ENCODE measurements at regions not wholly inside any gene's neighbourhood (a gene's known extent, or its start where the extent isn't known, plus 50 kb on each side); places are given as distances from the start of the nearest gene placed in this dataset.

- no peak for TF ChIP-seq USF2 (IDR thresholded peaks at IDR 0.05; ENCODE audit: borderline replicate concordance, low read depth, low read length)
- TF ChIP-seq GATA2 (CRISPR knock-in tag; IDR thresholded peaks at IDR 0.05): no peak
- no peak for TF ChIP-seq IRF3 (IDR thresholded peaks at IDR 0.05; ENCODE audit: low read depth, low read length)
- no peak for TF ChIP-seq EZH2phosphoT487 (IDR thresholded peaks at IDR 0.05; ENCODE audit: borderline replicate concordance, low read depth)
- TF ChIP-seq MEF2A (IDR thresholded peaks at IDR 0.05; ENCODE audit: borderline replicate concordance, low read depth): no peak
- TF ChIP-seq FOXM1 (IDR thresholded peaks at IDR 0.05; ENCODE audit: low read depth): no peak
- no peak for TF ChIP-seq NRF1 (IDR thresholded peaks at IDR 0.05; ENCODE audit: low read depth, low read length)
- CTCF ChIA-PET: interaction anchor here (1.5 kb wide), 1 partner anchor 182 kb away, joined by 3 read pairs; no protein-coding TSS in a partner anchor
These were observed 63.3 kb upstream of the JAZF1 start for GRCh38 chr7:28243861-28244260.

GRCh38 chr7:28245123-28245878 lies 64.7 kb upstream of the JAZF1 start:
- H3K36me3 ChIP-seq (replicated peaks in 1 of 2; ENCODE audit: control insufficient read depth in 1 of 2, insufficient read depth in 2 of 2, low read length in 1 of 2): no peaks in the 10 kb centered on the region
- H3K4me3 ChIP-seq (ENCODE audit: low read depth in 2 of 2, low read length in 1 of 2): no peak overlapping the region
- no peak overlapping the region for H2AFZ ChIP-seq (ENCODE audit: low read depth)
- no peaks in the 10 kb centered on the region for H3K4me1 ChIP-seq (ENCODE audit: control insufficient read depth in 1 of 2, insufficient read depth in 2 of 2, low read depth in 1 of 2, low read length in 1 of 2)
- H3K9me2 ChIP-seq: no peaks in the 10 kb centered on the region
- H3K79me2 ChIP-seq (ENCODE audit: insufficient read depth): no peaks in the 10 kb centered on the region
- no peak for TF ChIP-seq GATA2 (CRISPR knock-in tag; IDR thresholded peaks at IDR 0.05)
- no peak for TF ChIP-seq NFIC (IDR thresholded peaks at IDR 0.05; ENCODE audit: borderline replicate concordance)
- no peak for TF ChIP-seq JUND (IDR thresholded peaks at IDR 0.05)
- no peak for TF ChIP-seq MAX (IDR thresholded peaks at IDR 0.05; ENCODE audit: low read depth)
- TF ChIP-seq FOXJ3 (CRISPR knock-in tag; IDR thresholded peaks at IDR 0.05): no peak
- no peak for TF ChIP-seq RCOR1 (IDR thresholded peaks at IDR 0.05; ENCODE audit: low read length)
- no peak for TF ChIP-seq TCF12 (IDR thresholded peaks at IDR 0.05)
- TF ChIP-seq EP300 (IDR thresholded peaks at IDR 0.05; ENCODE audit: borderline replicate concordance in 1 of 2, low read depth in 1 of 2, low read length in 1 of 2): no peak
- no peak for TF ChIP-seq GABPA (IDR thresholded peaks at IDR 0.05; ENCODE audit: low read depth)
- TF ChIP-seq RFX5 (IDR thresholded peaks at IDR 0.05; ENCODE audit: low read length): no peak
- no peak for TF ChIP-seq FOSL2 (IDR thresholded peaks at IDR 0.05; ENCODE audit: borderline replicate concordance, low read depth)
- TF ChIP-seq RXRA (IDR thresholded peaks at IDR 0.05; ENCODE audit: borderline replicate concordance, low read depth): no peak
- TF ChIP-seq YY1 (IDR thresholded peaks at IDR 0.05; ENCODE audit: low read depth): no peak
- TF ChIP-seq SIN3A (IDR thresholded peaks at IDR 0.05; ENCODE audit: borderline replicate concordance, low read depth, low read length): no peak
- no peak for TF ChIP-seq USF1 (IDR thresholded peaks at IDR 0.05; ENCODE audit: borderline replicate concordance, low read depth)
- TF ChIP-seq EZH2phosphoT487 (IDR thresholded peaks at IDR 0.05; ENCODE audit: borderline replicate concordance, low read depth): no peak
- TF ChIP-seq RAD21 (IDR thresholded peaks at IDR 0.05; ENCODE audit: low read length): no peak
- no peaks in the 10 kb centered on the region for H3F3A ChIP-seq (replicated peaks; ENCODE audit: insufficient read depth)
- H3K27me3 ChIP-seq (ENCODE audit: insufficient read depth): no peaks in the 10 kb centered on the region
- no peaks in the 10 kb centered on the region for H4K20me1 ChIP-seq (ENCODE audit: insufficient read depth)
- DNase-seq: no peak
- H3K9me3 ChIP-seq: no peaks in the 10 kb centered on the region
- no peak overlapping the region for H3K27ac ChIP-seq (ENCODE audit: low read depth in 2 of 2, low read length in 1 of 2)
- no peak overlapping the region for H3K4me2 ChIP-seq
- no peak overlapping the region for H3K9ac ChIP-seq
- CTCF ChIA-PET: interaction anchor here (1.0 to 1.5 kb wide), 4 partner anchors 26 to 183 kb away, joined by 3 to 4 read pairs (median 3); no protein-coding TSS in a partner anchor
- POLR2A ChIA-PET: no interaction called here
- 68% methylated on average over 9 of the region's 9 CpGs for WGBS (ENCODE audit: low lambda C conversion rate)

More at GRCh38 chr7:28243861-28244260, 63.3 kb upstream of the JAZF1 start:
- Histone ChIP-seq H3K9ac (no peak overlapping the region), H2AFZ (ENCODE audit: low read depth) (no peak overlapping the region), H3F3A (replicated peaks; ENCODE audit: insufficient read depth) (no peaks in the 10 kb centered on the region), H3K4me2 (no peak overlapping the region), H3K4me1 (ENCODE audit: control insufficient read depth in 1 of 2, insufficient read depth in 2 of 2, low read depth in 1 of 2, low read length in 1 of 2) (no peaks in the 10 kb centered on the region), H3K27me3 (ENCODE audit: insufficient read depth) (no peaks in the 10 kb centered on the region), H3K9me2 (no peaks in the 10 kb centered on the region), H3K27ac (ENCODE audit: low read depth in 2 of 2, low read length in 1 of 2) (no peak overlapping the region), H3K9me3 (no peaks in the 10 kb centered on the region), H3K79me2 (ENCODE audit: insufficient read depth) (no peaks in the 10 kb centered on the region), H3K36me3 (replicated peaks in 1 of 2; ENCODE audit: control insufficient read depth in 1 of 2, insufficient read depth in 2 of 2, low read length in 1 of 2) (no peaks in the 10 kb centered on the region), H3K4me3 (ENCODE audit: low read depth in 2 of 2, low read length in 1 of 2) (no peak overlapping the region), H4K20me1 (ENCODE audit: insufficient read depth) (no peaks in the 10 kb centered on the region)
- no peak for DNase-seq
- POLR2A ChIA-PET: no interaction called here
- WGBS (ENCODE audit: low lambda C conversion rate): 58% methylated on average over 5 of the region's 5 CpGs

Measured in SK-N-SH (cell line).